Peyer's patch (tissue), 4 donors: ENCODE measurements at regions not wholly inside any gene's neighbourhood (a gene's known extent, or its start where the extent isn't known, plus 50 kb on each side); places are given as distances from the start of the nearest gene placed in this dataset.
"Not testable (repeated sequence)": the region's sequence is repeated elsewhere in the genome, so short reads cannot be mapped to it uniquely, and the experiment has no call there.

Source experiments
- DNase-seq, 3 donors: peaks; one replicate each; pipeline ENCODE4 v3.0.0-alpha.2; 2017 to 2019
- H3K27ac ChIP-seq, 4 donors: fragments of 200-600 bp; sonication (generic); one replicate each; pipeline ENCODE4 v1.5.1; 2016 to 2019
- H3K27me3 ChIP-seq, 2 donors: fragments of 200-600 bp; sonication (generic); one replicate each; pipeline ENCODE4 v1.5.1; 2019
- H3K36me3 ChIP-seq, 3 donors: fragments of 200-600 bp; sonication (generic); one replicate each; pipeline ENCODE4 v1.5.1; 2016 to 2019
- H3K4me1 ChIP-seq, 4 donors: fragments of 200-600 bp; sonication (generic); one replicate each; pipeline ENCODE4 v1.5.1; 2016 to 2019
- H3K4me3 ChIP-seq, 4 donors: fragments of 200-600 bp; sonication (generic); 1 replicate in 3 of 4; 2 replicates in 1 of 4; pipeline ENCODE4 v1.5.1; 2016 to 2019; ENCODE audit warnings: mild to moderate bottlenecking in 1 of 4
- H3K9me3 ChIP-seq, 4 donors: fragments of 200-600 bp; sonication (generic); one replicate each; pipeline ENCODE4 v1.5.1; 2016 to 2019; ENCODE audit warnings: mild to moderate bottlenecking in 1 of 4
- POLR2A ChIP-seq, 2 donors: fragments of 450-650 bp; IDR thresholded peaks; one replicate each; pipeline ENCODE4 v1.5.1; 2017; ENCODE audit warnings: antibody characterized with exemption in 2 of 2, mild to moderate bottlenecking in 2 of 2, moderate library complexity in 2 of 2
- TF ChIP-seq, protein P1 (sequence below), 6 experiments: fragments of 450-650 bp in 4 of 6; fragments of 200-600 bp in 2 of 6; sonication (generic) in 1 of 6; IDR thresholded peaks; one replicate each; pipeline ENCODE4 v1.5.1; 2017 to 2019; ENCODE audit warnings: antibody characterized with exemption in 6 of 6, mild to moderate bottlenecking in 3 of 6, moderate library complexity in 1 of 6

DNA sequence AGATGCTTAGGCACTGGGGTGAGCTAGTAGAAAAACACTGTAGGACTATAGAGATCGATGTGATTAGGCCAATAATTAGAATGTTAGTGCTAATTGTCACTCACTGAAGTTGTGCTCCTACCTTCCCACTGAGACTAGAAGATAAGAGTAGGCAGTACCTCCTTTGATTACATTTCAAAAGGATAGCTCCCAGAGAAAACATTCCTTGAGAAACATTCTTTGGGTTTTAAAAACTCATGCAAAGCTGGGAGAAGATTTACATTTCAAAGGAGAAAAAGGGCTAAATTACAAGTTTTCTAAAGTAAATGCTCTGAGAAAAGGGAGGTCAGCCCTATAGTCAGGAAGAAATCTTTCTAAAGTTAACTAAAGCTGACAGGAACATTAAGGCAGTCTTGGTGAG is 860.3 kb upstream of the NDST4 start:
- Histone ChIP-seq H3K4me3 (no peak overlapping the region), H3K4me1 (no peaks in the 10 kb centered on the region), H3K9me3 (no peaks in the 10 kb centered on the region), H3K27ac (no peak overlapping the region), H3K27me3 (no peaks in the 10 kb centered on the region), H3K36me3 (no peaks in the 10 kb centered on the region)
- TF ChIP-seq, protein P1, sequence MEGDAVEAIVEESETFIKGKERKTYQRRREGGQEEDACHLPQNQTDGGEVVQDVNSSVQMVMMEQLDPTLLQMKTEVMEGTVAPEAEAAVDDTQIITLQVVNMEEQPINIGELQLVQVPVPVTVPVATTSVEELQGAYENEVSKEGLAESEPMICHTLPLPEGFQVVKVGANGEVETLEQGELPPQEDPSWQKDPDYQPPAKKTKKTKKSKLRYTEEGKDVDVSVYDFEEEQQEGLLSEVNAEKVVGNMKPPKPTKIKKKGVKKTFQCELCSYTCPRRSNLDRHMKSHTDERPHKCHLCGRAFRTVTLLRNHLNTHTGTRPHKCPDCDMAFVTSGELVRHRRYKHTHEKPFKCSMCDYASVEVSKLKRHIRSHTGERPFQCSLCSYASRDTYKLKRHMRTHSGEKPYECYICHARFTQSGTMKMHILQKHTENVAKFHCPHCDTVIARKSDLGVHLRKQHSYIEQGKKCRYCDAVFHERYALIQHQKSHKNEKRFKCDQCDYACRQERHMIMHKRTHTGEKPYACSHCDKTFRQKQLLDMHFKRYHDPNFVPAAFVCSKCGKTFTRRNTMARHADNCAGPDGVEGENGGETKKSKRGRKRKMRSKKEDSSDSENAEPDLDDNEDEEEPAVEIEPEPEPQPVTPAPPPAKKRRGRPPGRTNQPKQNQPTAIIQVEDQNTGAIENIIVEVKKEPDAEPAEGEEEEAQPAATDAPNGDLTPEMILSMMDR (IDR thresholded peaks at IDR 0.05): no peak
- no peak for TF ChIP-seq POLR2A (IDR thresholded peaks at IDR 0.05)
- no peak for DNase-seq

DNA sequence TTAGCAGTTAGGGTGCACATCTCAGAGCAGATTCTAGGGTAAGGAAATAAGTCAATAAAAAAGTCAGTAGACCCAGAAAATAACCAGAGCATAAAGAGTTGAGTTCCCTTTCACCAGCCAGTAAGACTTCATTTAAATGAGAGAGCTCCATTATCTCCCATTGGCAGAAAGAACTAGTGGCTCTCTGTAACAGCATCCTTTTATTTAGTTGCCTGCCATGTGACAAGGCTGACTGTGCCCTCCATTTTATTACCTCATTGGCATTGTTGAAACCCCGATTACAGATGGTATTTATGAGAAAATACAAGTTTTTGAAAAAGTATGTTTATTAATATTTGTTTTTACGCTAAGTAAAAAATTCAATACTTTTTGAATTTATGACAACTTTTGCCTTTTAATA is 859.5 kb upstream of the NDST4 start:
- TF ChIP-seq, protein P1 (IDR thresholded peaks at IDR 0.05): no peak
- no peak for TF ChIP-seq POLR2A (IDR thresholded peaks at IDR 0.05)
- Histone ChIP-seq H3K4me3 (no peak overlapping the region), H3K27ac (no peak overlapping the region), H3K4me1 (no peaks in the 10 kb centered on the region), H3K36me3 (no peaks in the 10 kb centered on the region), H3K27me3 (no peaks in the 10 kb centered on the region), H3K9me3 (no peaks in the 10 kb centered on the region)
- DNase-seq: no peak

DNA sequence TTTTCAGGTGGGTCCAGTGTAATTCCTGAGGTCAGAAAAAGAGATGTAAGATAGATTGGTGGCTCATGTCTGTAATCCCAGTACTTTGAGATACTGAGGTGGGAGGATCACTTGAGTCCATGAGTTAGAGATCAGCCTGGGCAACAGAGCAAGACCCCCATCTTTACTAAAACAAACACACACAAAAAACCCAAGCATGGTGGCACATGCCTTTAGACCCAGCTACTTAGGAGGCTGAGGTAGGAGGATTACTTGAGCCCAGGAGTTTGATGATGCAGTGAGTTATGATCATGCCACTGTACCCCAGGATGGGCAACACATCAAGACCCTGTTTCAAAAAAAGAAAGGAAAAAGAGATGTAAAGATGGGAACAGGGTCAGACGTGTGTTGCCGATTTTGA is 857.4 kb upstream of the NDST4 start:
- no peaks in the 10 kb centered on the region for H3K27me3 ChIP-seq
- no peaks in the 10 kb centered on the region for H3K4me1 ChIP-seq
- no peak overlapping the region for H3K4me3 ChIP-seq
- H3K9me3 ChIP-seq: no peaks in the 10 kb centered on the region
- H3K27ac ChIP-seq: no peak overlapping the region
- no peak for DNase-seq
- no peak for TF ChIP-seq POLR2A (IDR thresholded peaks at IDR 0.05)
- H3K36me3 ChIP-seq: no peaks in the 10 kb centered on the region

DNA sequence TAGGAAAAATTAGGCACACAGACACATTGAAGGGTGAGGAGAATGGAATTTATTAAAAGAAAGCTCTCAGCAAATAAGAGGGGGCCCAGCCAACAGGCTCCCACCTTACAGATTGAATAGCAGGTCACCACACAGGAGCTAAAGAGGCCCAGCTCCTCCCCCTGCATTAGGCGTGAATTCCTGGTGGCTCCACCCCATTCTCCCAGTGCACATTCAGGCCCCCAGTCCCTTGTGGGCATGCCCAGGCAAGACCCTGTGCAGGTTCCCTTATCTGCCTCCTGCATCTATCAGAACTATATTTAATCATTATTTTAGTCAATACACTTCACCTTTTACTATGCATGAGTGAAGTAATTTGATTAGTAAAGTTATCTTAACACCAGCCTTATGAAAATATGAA is 856.3 kb upstream of the NDST4 start:
- Histone ChIP-seq H3K9me3 (no peaks in the 10 kb centered on the region), H3K36me3 (no peaks in the 10 kb centered on the region), H3K27me3 (no peaks in the 10 kb centered on the region), H3K27ac (no peak overlapping the region), H3K4me1 (no peaks in the 10 kb centered on the region), H3K4me3 (no peak overlapping the region)
- TF ChIP-seq, protein P1 (IDR thresholded peaks at IDR 0.05): no peak
- no peak for TF ChIP-seq POLR2A (IDR thresholded peaks at IDR 0.05)
- no peak for DNase-seq

DNA sequence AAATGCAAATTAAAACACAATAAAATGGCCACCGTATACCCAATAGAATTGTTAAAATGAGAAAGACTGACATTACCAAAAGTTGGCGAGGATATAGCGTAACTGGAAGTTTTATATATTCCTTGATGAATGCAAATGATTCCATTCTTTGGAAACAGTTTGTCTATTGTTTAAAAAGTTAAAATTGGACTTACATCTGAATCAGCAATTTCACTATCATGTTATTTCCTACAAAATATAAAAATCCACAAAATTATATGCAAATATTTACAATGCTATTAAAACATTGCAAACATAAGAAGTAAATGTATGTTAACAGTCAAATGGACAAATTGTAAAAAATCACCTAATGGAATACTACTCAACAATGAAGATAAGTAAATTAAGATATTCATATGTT is 852.2 kb upstream of the NDST4 start:
- TF ChIP-seq POLR2A (IDR thresholded peaks at IDR 0.05): no peak
- TF ChIP-seq, protein P1 (IDR thresholded peaks at IDR 0.05): no peak
- H3K27ac ChIP-seq: no peak overlapping the region
- H3K27me3 ChIP-seq: no peaks in the 10 kb centered on the region
- H3K4me3 ChIP-seq: no peak overlapping the region
- no peaks in the 10 kb centered on the region for H3K36me3 ChIP-seq
- no peaks in the 10 kb centered on the region for H3K9me3 ChIP-seq
- H3K4me1 ChIP-seq: no peaks in the 10 kb centered on the region
- no peak for DNase-seq

DNA sequence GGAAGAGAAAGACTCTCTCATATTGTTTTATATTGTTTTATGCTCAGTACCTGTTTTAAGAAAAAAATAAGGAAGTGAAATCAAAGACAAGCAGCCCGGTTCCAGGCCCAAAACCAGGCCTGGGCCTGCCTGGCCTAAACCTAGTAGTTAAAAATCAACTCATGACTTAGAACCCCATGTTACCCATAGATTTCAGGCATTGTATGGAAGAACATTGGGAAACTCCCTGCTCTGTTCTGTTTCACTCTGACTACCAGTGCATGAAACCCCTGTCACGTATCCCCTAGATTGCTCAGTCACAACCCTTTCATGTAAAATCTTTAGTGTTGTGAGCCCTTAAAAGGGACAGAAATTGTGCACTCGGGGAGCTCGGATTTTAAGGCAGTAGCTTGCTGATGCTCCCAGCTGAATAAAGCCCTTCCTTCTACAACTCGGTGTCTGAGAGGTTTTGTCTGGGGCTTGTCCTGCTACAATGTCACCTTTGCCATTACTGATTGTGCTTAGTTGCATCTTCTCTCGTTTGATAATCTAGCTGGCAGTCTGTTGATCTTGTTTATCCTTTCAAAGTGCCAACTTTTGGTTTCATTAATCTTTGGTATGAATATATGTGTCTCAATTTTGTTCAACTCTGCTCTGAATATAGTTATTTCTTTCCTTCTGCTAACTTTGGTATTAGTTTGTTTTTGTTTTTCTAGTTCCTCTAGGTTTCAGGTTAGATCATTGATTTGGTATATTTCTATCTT is 842.8 kb upstream of the NDST4 start:
- H3K27me3 ChIP-seq, H3K9me3 ChIP-seq, H3K4me1 ChIP-seq, H3K36me3 ChIP-seq, DNase-seq, H3K27ac ChIP-seq, H3K4me3 ChIP-seq: not testable (repeated sequence)

DNA sequence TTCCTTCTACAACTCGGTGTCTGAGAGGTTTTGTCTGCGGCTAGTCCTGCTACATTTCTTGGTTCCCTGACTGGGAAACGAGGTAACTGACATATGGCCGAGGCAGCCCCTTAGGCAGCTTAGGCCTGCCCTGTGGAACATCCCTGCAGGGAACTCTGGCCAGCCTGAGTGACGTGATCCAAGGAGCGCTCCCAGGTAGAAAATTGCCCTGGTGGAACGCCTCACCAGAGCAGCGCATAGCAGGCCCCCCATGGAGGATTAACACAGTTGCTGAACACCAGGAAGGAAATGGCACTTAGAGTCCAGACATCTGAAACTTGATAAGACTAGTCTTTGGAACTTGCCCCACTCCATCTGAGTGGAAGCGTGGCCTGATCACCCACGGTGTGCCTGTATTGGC is 837.4 kb upstream of the NDST4 start:
- Histone ChIP-seq H3K36me3 (no peaks in the 10 kb centered on the region), H3K4me3 (no peak overlapping the region), H3K27ac (no peak overlapping the region), H3K9me3 (no peaks in the 10 kb centered on the region), H3K4me1 (no peaks in the 10 kb centered on the region), H3K27me3 (no peaks in the 10 kb centered on the region)
- DNase-seq: no peak
- TF ChIP-seq, protein P1 (IDR thresholded peaks at IDR 0.05): no peak
- TF ChIP-seq POLR2A (IDR thresholded peaks at IDR 0.05): no peak

DNA sequence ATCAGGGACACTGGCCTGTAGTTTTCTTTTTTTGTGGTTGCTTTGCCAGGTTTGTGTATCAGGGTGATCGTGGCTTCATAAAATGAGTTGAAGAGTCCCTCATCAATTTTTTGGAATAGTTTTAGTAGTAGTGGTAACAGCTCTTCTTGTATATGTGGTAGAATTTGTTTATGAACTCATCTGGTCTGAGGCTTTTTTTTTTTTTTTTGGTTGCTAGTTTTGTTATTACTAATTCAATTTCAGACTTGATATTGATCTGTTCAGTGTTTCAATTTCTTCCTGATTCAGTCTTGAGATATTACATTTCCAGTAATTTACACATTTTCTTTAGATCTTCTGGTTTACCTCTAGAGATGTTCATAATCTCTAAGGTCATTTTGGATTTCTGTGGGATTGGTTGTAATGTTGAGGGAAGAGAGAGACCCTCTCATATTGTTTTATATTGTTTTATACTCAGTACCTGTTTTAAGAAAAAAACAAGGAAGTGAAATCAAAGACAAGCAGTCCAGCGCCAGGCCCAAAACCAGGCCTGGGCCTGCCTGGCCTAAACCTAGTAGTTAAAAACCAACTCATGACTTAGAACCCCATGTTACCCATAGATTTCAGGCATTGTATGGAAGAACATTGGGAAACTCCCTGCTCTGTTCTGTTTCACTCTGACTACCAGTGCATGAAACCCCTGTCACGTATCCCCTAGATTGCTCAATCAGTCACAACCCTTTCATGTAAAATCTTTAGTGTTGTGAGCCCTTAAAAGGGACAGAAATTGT is 836.7 kb upstream of the NDST4 start:
- not testable (repeated sequence) for H3K4me1 ChIP-seq, DNase-seq, H3K36me3 ChIP-seq, H3K4me3 ChIP-seq, H3K9me3 ChIP-seq, H3K27ac ChIP-seq, H3K27me3 ChIP-seq
